ENCODE measurements at regions not wholly inside any gene's neighbourhood (a gene's known extent, or its start where the extent isn't known, plus 50 kb on each side); places are given as distances from the start of the nearest gene placed in this dataset.

- H3K27me3 ChIP-seq (ENCODE audit: insufficient read depth, low read depth) = no peaks in the 10 kb centered on the region
- H2AFZ ChIP-seq (ENCODE audit: low read depth) = no peak overlapping the region
- no peak overlapping the region for H3K4me3 ChIP-seq (IDR thresholded peaks at IDR 0.05; ENCODE audit: insufficient read depth, low read depth, low read length)
Observed at GRCh38 chr2:138842341-138842740, 62.2 kb upstream of the NXPH2 start.

GRCh38 chr2:138841459-138841858 lies 61.3 kb upstream of the NXPH2 start:
- Histone ChIP-seq H3K4me1 (ENCODE audit: low read depth, poor library complexity, severe bottlenecking) (no peaks in the 10 kb centered on the region), H3K4me3 (IDR thresholded peaks at IDR 0.05; ENCODE audit: insufficient read depth, low read depth, low read length) (no peak overlapping the region), H3K4me2 (no peak overlapping the region), H3K36me3 (ENCODE audit: insufficient read depth) (no peaks in the 10 kb centered on the region), H4K20me1 (ENCODE audit: insufficient read depth) (no peaks in the 10 kb centered on the region), H3K79me2 (ENCODE audit: insufficient read depth, low read depth) (no peaks in the 10 kb centered on the region), H3K27ac (no peak overlapping the region), H3K9ac (no peak overlapping the region), H2AFZ (ENCODE audit: low read depth) (no peak overlapping the region), H3K27me3 (ENCODE audit: insufficient read depth, low read depth) (no peaks in the 10 kb centered on the region)
- no peak for TF ChIP-seq CTCF (conservative IDR thresholded peaks at IDR 0.05; ENCODE audit: low read depth, low read length)

More at GRCh38 chr2:138842341-138842740, 62.2 kb upstream of the NXPH2 start:
- Histone ChIP-seq H3K79me2 (ENCODE audit: insufficient read depth, low read depth) (no peaks in the 10 kb centered on the region), H3K36me3 (ENCODE audit: insufficient read depth) (no peaks in the 10 kb centered on the region), H3K27ac (no peak overlapping the region), H3K4me1 (ENCODE audit: low read depth, poor library complexity, severe bottlenecking) (no peaks in the 10 kb centered on the region), H3K9ac (no peak overlapping the region), H3K4me2 (no peak overlapping the region), H4K20me1 (ENCODE audit: insufficient read depth) (no peaks in the 10 kb centered on the region)
- no peak for TF ChIP-seq CTCF (conservative IDR thresholded peaks at IDR 0.05; ENCODE audit: low read depth, low read length)

GRCh38 chr2:138838851-138839620 lies 58.8 kb upstream of the NXPH2 start:
- Histone ChIP-seq H3K4me3 (IDR thresholded peaks at IDR 0.05; ENCODE audit: insufficient read depth, low read depth, low read length) (no peak overlapping the region), H3K79me2 (ENCODE audit: insufficient read depth, low read depth) (no peaks in the 10 kb centered on the region), H2AFZ (ENCODE audit: low read depth) (no peak overlapping the region), H4K20me1 (ENCODE audit: insufficient read depth) (no peaks in the 10 kb centered on the region), H3K4me1 (ENCODE audit: low read depth, poor library complexity, severe bottlenecking) (no peaks in the 10 kb centered on the region), H3K27me3 (ENCODE audit: insufficient read depth, low read depth) (no peaks in the 10 kb centered on the region), H3K27ac (no peak overlapping the region), H3K9ac (no peak overlapping the region), H3K36me3 (ENCODE audit: insufficient read depth) (no peaks in the 10 kb centered on the region), H3K4me2 (no peak overlapping the region)
- TF ChIP-seq CTCF (conservative IDR thresholded peaks at IDR 0.05; ENCODE audit: low read depth, low read length) = no peak

GRCh38 chr2:138831691-138832090 lies 51.5 kb upstream of the NXPH2 start:
- Histone ChIP-seq H3K4me3 (IDR thresholded peaks at IDR 0.05; ENCODE audit: insufficient read depth, low read depth, low read length) (no peak overlapping the region), H3K4me2 (no peak overlapping the region), H3K27ac (no peak overlapping the region), H2AFZ (ENCODE audit: low read depth) (no peak overlapping the region), H3K36me3 (ENCODE audit: insufficient read depth) (no peaks in the 10 kb centered on the region), H3K79me2 (ENCODE audit: insufficient read depth, low read depth) (no peaks in the 10 kb centered on the region), H3K9ac (no peak overlapping the region), H3K27me3 (ENCODE audit: insufficient read depth, low read depth) (no peaks in the 10 kb centered on the region), H3K4me1 (ENCODE audit: low read depth, poor library complexity, severe bottlenecking) (no peaks in the 10 kb centered on the region), H4K20me1 (ENCODE audit: insufficient read depth) (no peaks in the 10 kb centered on the region)
- no peak for TF ChIP-seq CTCF (conservative IDR thresholded peaks at IDR 0.05; ENCODE audit: low read depth, low read length)
